GM23338 (cell line): ENCODE measurements at regions not wholly inside any gene's neighbourhood (a gene's known extent, or its start where the extent isn't known, plus 50 kb on each side); places are given as distances from the start of the nearest gene placed in this dataset.

Experiments used
- JUNB ChIP-seq: IDR thresholded peaks from one replicate; pipeline ENCODE4 v1.6.1; 2016; ENCODE audit warnings: antibody characterized with exemption; ENCODE audit not compliant: unreplicated experiment
- TF ChIP-seq, protein P1 (sequence below), 2 experiments: fragments of 200-600 bp in 1 of 2; sonication (generic) in 1 of 2; conservative IDR thresholded peaks; 2 replicates each; pipeline versions ENCODE4 v1.5.1 to v1.6.1; 2016 to 2017; ENCODE audit warnings: antibody characterized with exemption in 2 of 2, low read depth in 2 of 2, mild to moderate bottlenecking in 2 of 2, moderate library complexity in 1 of 2
- TF ChIP-seq, protein P2 (sequence below): IDR thresholded peaks from one replicate; pipeline ENCODE4 v1.6.1; 2018; ENCODE audit warnings: antibody characterized with exemption; ENCODE audit not compliant: unreplicated experiment

GRCh38 chr9:101931756-101932155 is 193.3 kb upstream of the GRIN3A start:
- TF ChIP-seq, protein P1, sequence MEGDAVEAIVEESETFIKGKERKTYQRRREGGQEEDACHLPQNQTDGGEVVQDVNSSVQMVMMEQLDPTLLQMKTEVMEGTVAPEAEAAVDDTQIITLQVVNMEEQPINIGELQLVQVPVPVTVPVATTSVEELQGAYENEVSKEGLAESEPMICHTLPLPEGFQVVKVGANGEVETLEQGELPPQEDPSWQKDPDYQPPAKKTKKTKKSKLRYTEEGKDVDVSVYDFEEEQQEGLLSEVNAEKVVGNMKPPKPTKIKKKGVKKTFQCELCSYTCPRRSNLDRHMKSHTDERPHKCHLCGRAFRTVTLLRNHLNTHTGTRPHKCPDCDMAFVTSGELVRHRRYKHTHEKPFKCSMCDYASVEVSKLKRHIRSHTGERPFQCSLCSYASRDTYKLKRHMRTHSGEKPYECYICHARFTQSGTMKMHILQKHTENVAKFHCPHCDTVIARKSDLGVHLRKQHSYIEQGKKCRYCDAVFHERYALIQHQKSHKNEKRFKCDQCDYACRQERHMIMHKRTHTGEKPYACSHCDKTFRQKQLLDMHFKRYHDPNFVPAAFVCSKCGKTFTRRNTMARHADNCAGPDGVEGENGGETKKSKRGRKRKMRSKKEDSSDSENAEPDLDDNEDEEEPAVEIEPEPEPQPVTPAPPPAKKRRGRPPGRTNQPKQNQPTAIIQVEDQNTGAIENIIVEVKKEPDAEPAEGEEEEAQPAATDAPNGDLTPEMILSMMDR (conservative IDR thresholded peaks at IDR 0.05; ENCODE audit: low read depth in 2 of 2): no peak
- TF ChIP-seq, protein P2, sequence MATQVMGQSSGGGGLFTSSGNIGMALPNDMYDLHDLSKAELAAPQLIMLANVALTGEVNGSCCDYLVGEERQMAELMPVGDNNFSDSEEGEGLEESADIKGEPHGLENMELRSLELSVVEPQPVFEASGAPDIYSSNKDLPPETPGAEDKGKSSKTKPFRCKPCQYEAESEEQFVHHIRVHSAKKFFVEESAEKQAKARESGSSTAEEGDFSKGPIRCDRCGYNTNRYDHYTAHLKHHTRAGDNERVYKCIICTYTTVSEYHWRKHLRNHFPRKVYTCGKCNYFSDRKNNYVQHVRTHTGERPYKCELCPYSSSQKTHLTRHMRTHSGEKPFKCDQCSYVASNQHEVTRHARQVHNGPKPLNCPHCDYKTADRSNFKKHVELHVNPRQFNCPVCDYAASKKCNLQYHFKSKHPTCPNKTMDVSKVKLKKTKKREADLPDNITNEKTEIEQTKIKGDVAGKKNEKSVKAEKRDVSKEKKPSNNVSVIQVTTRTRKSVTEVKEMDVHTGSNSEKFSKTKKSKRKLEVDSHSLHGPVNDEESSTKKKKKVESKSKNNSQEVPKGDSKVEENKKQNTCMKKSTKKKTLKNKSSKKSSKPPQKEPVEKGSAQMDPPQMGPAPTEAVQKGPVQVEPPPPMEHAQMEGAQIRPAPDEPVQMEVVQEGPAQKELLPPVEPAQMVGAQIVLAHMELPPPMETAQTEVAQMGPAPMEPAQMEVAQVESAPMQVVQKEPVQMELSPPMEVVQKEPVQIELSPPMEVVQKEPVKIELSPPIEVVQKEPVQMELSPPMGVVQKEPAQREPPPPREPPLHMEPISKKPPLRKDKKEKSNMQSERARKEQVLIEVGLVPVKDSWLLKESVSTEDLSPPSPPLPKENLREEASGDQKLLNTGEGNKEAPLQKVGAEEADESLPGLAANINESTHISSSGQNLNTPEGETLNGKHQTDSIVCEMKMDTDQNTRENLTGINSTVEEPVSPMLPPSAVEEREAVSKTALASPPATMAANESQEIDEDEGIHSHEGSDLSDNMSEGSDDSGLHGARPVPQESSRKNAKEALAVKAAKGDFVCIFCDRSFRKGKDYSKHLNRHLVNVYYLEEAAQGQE: no peak
- TF ChIP-seq JUNB: no peak
